ENCODE measurements at regions not wholly inside any gene's neighbourhood (a gene's known extent, or its start where the extent isn't known, plus 50 kb on each side); places are given as distances from the start of the nearest gene placed in this dataset.

DNA sequence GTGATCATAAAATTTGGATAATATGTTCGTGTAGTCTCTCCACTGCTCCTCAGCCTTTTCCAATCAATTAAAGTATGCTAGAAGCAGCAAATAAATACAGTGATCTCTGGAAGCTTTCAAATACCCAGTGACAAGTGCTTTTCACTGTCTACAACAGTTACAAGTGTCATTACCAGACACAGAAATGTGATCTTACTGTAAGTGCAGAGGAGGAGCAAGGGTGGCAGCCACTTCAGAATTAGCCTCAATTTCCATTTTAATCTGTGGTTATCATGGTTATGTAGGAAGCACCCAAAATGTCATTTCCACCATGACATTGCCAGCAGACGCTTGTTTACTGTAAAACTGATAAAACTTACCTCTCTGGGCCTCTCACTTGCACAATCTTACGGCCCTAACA lies 133.9 kb upstream of the ADAMTS3 start:
- TF ChIP-seq POLR2A (IDR thresholded peaks at IDR 0.05): no peak
- TF ChIP-seq, protein P1, sequence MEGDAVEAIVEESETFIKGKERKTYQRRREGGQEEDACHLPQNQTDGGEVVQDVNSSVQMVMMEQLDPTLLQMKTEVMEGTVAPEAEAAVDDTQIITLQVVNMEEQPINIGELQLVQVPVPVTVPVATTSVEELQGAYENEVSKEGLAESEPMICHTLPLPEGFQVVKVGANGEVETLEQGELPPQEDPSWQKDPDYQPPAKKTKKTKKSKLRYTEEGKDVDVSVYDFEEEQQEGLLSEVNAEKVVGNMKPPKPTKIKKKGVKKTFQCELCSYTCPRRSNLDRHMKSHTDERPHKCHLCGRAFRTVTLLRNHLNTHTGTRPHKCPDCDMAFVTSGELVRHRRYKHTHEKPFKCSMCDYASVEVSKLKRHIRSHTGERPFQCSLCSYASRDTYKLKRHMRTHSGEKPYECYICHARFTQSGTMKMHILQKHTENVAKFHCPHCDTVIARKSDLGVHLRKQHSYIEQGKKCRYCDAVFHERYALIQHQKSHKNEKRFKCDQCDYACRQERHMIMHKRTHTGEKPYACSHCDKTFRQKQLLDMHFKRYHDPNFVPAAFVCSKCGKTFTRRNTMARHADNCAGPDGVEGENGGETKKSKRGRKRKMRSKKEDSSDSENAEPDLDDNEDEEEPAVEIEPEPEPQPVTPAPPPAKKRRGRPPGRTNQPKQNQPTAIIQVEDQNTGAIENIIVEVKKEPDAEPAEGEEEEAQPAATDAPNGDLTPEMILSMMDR (IDR thresholded peaks at IDR 0.05): no peak

Data from body of pancreas (tissue), 4 donors.